GM18498 (cell line): ENCODE measurements at regions not wholly inside any gene's neighbourhood (a gene's known extent, or its start where the extent isn't known, plus 50 kb on each side); places are given as distances from the start of the nearest gene placed in this dataset.
A peak's percentile ranks its signal among the peaks of the same experiment; 100 is the strongest.

Experiments used
- ATAC-seq: cut with Tn5 transposase; IDR thresholded peaks from one replicate; pipeline ENCODE4 v1.9.1; 2021; ENCODE audit warnings: mild to moderate bottlenecking, moderate library complexity; ENCODE audit not compliant: unreplicated experiment

- ATAC-seq, result no peak
Measured at GRCh38 chr11:104538313-104538712, 359.9 kb downstream of the CASP12 start.

GRCh38 chr11:104534278-104534677, 364.0 kb downstream of the CASP12 start:
- ATAC-seq, result no peak

- no peak for ATAC-seq
Measured at GRCh38 chr11:104531894-104532293, 366.4 kb downstream of the CASP12 start.

GRCh38 chr11:104531075-104531474, 367.1 kb upstream of the PDGFD start:
- ATAC-seq, result peak; percentile 64

- ATAC-seq, result no peak
Measured at GRCh38 chr11:104529906-104530305, 366.0 kb upstream of the PDGFD start.

- no peak for ATAC-seq
Measured at GRCh38 chr11:104529213-104529612, 365.3 kb upstream of the PDGFD start.

GRCh38 chr11:104526006-104526405, 362.1 kb upstream of the PDGFD start:
- no peak for ATAC-seq

- ATAC-seq, result no peak
Measured at GRCh38 chr11:104525416-104525815, 361.5 kb upstream of the PDGFD start.

- no peak for ATAC-seq
Measured at GRCh38 chr11:104524254-104524653, 360.3 kb upstream of the PDGFD start.

GRCh38 chr11:104523611-104524010, 359.7 kb upstream of the PDGFD start:
- ATAC-seq, result no peak

- ATAC-seq, result no peak
Measured at GRCh38 chr11:104522650-104523049, 358.7 kb upstream of the PDGFD start.

- no peak for ATAC-seq
Measured at GRCh38 chr11:104522123-104522522, 358.2 kb upstream of the PDGFD start.

- ATAC-seq, result no peak
Measured at GRCh38 chr11:104510169-104510568, 346.2 kb upstream of the PDGFD start.

GRCh38 chr11:104490182-104490581, 326.2 kb upstream of the PDGFD start:
- no peak for ATAC-seq

- ATAC-seq, result no peak
Measured at GRCh38 chr11:104488561-104488960, 324.6 kb upstream of the PDGFD start.

GRCh38 chr11:104487046-104487806, 323.3 kb upstream of the PDGFD start:
- no peak for ATAC-seq

GRCh38 chr11:104484804-104485554, 321.0 kb upstream of the PDGFD start:
- ATAC-seq, result no peak

GRCh38 chr11:104476898-104477297, 313.0 kb upstream of the PDGFD start:
- ATAC-seq, result no peak

- no peak for ATAC-seq
Measured at GRCh38 chr11:104476454-104476853, 312.5 kb upstream of the PDGFD start.

- ATAC-seq, result no peak
Measured at GRCh38 chr11:104467404-104467803, 303.5 kb upstream of the PDGFD start.

GRCh38 chr11:104465321-104465720, 301.4 kb upstream of the PDGFD start:
- ATAC-seq, result no peak

- ATAC-seq, result no peak
Measured at GRCh38 chr11:104464691-104465090, 300.7 kb upstream of the PDGFD start.
